ENCODE measurements at regions not wholly inside any gene's neighbourhood (a gene's known extent, or its start where the extent isn't known, plus 50 kb on each side); places are given as distances from the start of the nearest gene placed in this dataset.

DNA sequence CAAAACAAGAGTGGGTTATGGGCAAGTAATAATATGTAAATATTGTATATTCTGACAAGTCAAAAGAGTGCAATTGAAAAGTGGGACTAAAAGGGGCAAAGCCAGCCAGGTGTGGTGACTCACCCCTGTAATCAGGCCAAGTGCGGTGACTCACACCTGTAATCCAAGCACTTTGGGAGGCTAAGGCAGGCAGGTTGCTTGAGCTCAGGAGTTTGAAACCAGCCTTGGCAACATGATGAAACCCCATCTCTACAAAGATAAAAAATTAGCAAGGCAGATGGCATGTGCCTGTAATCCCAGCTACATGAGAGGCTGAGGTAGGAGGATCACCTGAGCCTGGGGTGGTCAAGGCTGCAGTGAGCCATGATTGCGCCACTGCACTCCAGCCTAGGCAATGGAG, 304.0 kb downstream of the HHIPL2 start:
- no peak for DNase-seq (ENCODE audit: low read depth in 1 of 2, low spot score in 1 of 2)

DNA sequence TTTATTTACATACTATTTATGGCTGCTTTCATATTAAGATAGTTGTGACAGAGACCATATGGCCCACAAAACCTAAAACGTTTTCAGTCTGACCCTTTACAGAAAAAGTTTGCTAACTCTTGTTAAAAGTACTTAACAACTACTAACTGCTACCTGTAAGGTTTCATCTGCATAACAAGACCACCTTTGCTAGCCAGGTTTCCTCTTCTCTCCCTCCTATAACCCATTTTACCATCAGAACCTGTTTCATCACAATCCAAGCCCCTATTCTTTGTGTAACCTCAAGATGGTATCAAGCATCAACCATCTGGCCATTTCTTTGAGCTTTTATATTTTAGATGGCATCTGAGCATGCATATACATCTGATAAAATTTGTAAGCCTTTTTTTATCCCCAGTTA, 305.4 kb downstream of the HHIPL2 start:
- DNase-seq (ENCODE audit: low read depth in 1 of 2, low spot score in 1 of 2) = no peak

DNA sequence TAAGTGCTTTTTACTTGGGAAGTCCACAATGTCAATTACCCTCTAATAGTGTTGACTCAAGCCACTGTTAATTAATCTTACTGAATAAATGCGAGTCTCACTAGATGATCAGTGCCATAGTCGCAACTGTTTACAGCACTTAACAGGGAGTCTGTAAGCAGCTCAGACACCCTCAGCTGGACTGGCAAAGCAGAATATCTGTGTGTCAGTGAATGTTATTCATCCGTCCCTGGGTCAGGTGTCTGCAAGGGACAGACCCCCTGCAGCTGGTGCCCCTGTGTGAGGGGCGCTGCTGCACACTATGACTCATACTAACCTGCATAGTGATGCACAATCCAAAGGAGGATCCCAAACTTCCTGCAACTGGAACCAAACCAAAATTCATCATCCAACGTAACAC, 306.5 kb downstream of the HHIPL2 start:
- DNase-seq (ENCODE audit: low read depth in 1 of 2, low spot score in 1 of 2) = no peak

DNA sequence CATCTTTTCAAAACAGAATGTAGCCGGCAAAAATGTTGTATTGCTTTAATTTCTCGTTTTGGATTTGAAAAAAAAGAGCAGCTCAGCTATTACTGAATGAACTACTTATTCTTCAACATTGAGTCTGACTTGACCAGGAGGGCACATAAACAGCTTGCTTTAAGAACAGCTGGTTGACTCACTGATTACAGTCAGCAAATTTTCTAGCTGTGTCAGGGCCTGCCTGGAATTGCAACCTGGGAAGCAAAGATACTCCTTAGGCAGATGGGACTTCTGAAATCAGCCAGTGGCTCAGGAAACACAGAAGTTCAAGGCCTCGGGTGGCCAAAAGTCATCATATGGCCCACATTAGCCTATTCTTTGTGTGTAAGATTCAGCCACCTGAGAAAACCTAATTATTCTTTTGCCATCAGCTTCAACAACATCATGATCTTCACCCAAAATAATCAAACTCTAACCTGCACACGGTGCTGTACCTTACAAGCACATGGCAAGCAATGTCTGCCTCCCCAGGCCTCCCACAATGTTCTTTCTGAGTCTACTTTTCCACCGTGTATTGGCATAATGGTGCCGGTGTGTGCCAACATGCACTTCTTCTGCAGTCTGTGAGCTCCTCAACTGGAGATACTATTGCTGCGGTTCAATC, 307.2 kb downstream of the HHIPL2 start:
- DNase-seq (ENCODE audit: low read depth in 1 of 2, low spot score in 1 of 2) = no peak

DNA sequence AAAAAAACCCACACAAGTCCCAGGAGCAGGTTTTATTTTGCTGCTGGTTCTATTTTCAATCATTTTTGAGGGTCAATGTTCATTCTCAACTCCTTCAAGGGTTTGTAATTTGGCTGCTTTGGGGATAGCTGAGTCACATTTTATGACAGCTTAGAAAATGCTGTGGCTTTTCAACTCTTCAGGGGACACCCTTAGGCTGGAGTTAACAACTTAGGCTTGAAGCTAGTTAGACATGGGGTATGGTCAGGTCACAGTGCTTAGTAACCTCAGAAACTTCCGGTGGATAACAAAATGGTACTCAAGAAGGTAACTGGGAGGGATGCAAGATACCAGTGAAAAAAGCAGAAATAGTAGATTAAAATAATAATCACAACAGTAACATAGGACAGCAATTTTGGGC, 308.8 kb downstream of the HHIPL2 start:
- no peak for DNase-seq (ENCODE audit: low read depth in 1 of 2, low spot score in 1 of 2)

DNA sequence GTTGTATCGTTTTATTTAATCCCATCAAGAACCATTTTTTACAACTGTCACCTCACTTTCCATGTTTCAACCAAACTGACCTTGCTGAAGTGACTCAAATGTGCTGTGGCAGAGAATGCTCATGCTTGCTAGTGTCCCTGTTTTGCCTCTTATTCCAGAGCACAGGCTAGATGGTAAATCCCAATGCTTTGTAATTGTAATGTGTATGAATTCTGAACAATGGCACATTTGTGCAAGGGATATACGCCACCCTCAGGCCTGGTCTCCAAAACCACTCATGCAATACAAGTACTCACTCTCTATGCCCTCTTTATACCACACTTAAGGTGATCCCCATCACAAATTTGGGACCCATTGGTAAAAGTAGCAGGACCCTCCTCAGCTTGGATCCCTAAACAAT, 313.6 kb downstream of the HHIPL2 start:
- no peak for DNase-seq (ENCODE audit: low read depth in 1 of 2, low spot score in 1 of 2)

DNA sequence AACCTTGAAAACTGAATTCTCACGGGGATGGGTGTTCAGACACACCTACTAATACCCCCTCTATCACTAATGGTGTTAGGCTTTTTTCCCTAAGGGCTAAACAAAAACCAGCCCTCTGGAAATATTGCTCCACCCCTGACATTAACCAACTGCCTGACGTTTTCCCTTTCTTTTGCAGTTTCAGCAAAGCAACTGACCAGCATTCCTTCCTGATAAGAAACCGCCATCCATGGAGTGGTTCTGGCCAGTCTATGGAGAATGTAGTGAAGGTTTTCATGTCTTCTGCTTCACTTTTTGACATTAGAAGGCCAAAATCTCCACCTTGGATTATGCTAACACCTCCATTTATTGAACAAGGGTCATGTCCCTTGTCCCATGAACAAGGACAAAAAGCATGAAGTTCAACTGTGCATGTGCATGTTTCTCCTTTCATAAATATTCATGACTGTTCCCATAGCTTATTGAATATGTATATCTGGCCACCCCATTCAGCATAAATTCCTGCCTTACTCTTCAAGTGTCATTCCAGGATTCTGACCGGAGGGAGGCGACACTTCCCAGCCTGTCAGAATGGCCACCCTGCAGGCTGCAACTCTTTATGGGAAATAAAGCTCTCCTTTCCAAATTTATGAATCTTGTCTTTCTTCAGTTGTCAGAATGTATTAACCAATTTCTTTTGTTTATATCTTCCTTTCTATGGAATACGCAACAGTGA, 314.3 kb downstream of the HHIPL2 start:
- DNase-seq (ENCODE audit: low read depth in 1 of 2, low spot score in 1 of 2) = no peak

DNA sequence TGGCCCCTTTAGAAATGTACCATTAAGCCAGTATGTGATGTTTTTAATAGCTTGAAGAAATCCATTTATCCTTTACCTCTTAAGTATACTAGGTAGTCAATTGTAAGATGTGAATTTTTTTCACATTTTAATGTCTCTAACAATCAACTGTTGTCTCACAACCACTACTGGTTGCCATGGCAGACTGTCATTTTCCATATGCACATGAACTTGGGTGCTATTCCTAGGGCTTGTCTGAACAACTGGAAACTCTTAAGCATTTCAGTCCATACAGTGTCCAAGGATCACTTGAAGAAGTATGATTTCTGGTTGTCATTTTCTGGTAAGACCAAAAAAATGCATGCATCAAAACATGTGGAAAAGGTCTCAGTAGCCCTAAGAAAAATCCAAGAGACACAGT, 315.1 kb downstream of the HHIPL2 start:
- DNase-seq (ENCODE audit: low read depth in 1 of 2, low spot score in 1 of 2) = no peak

DNA sequence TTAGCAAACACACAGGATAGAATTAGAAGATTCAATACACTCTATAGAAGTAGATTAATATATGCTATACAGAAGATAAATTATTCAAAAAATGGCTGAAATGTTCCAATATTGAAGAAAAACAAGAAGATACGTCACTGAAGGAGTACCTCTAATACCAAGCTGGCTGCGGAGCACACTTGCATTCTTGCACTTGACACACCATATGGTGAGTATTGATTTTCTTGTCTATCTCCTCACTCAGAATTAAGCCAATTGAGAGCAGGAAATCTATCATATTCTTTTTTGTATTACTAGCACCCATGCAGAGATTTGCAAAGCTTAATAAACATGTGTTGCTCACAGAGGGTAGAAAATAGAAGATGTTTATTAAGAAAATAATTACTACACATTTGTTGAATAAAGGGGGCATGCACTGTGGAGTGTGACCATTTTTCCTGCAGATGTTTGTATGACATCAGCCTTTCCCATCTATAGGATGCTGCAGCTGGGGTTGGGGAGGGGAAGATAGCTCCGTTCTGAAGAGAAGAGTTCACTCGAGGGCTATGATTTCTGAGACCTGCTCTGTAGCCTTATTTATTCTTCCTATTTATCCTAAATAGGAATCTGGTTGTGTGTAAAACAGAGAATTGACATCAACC, 318.1 kb downstream of the HHIPL2 start:
- DNase-seq (ENCODE audit: low read depth in 1 of 2, low spot score in 1 of 2) = no peak

DNA sequence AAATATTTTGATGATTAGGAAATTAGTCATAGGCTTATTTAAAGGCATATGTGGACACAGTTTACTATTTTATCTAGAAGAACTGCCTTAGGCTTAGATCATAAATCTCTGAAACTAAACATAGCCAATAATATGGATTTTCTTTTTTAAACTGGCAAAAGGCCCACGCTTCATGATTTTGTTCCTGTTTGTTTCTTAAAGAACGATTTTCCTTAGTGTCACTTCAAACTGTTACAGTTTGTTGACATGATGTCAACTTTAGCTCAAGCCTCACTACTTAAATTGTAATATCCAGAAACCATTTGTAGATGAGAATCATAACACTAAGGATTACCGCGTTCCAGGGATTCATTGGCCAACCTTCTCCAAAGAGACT, 322.6 kb downstream of the HHIPL2 start:
- DNase-seq (ENCODE audit: low read depth in 1 of 2, low spot score in 1 of 2) = no peak

DNA sequence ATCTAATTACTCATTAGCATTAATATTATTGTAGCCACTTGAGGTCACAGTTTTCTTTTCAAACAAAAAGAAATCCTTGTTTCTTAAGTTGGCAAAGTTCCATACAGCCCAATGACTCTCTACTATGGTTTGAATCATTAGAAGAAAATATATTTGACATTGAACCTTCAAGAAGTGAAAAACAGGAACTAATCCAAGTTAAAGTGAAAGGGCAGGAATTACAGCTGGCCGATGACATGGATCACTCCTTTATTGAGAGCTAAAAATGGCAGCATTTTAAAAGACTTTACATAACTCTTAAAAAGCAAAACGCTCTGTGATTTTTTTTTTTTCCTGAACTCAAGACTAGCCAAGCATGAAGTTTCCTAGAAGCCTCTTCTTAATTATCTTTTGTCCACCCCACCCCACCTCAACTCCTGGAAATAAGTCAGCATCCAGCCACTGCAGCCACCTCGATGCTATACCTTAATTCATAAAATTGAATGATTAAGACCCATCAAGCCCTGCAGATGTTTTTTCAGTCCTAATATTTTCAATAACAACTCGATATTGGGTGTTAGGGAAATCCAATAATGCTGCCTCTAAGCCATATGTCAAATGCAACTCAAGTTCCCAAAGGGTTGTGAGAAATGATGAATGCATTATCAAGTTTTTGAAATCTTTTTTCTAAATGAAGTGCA, 323.1 kb downstream of the HHIPL2 start:
- no peak for DNase-seq (ENCODE audit: low read depth in 1 of 2, low spot score in 1 of 2)

DNA sequence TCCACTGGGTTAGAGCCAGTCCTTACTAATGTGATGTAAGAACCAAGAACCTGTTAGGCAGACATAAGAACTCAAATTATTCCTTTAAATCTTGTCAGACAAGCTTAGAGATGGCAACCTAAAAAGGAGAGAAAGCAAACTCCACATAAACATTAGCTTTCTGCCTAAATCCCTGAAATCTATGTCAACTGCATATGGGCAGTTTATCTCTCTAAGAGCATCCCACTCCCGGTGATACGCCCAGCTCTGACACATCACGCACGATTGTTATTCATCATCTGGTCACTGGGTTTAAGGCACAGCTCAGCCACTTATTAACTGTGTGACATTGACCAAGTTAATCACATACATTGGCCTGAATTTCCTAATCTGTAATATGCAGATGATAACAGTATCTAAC, 323.7 kb downstream of the HHIPL2 start:
- DNase-seq (ENCODE audit: low read depth in 1 of 2, low spot score in 1 of 2) = no peak

DNA sequence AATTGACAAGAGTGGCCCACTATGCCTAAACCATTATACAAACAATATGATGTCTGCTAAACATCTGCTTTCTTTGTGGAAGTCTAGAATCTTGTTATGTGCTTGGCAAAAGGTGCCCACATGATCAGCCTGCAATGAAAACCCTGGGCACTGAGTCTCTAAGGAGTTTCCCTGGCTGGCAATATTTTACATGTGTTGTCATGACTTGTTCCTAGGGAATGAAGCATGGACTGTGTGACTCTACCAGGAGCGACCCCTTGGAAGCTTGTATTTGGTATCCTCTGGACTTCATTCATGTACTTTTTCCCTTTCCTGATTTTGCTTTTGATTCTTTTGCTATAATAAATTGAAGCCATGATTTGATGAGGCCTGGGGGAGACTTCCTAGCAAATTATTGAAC, 324.9 kb downstream of the HHIPL2 start:
- no peak for DNase-seq (ENCODE audit: low read depth in 1 of 2, low spot score in 1 of 2)

DNA sequence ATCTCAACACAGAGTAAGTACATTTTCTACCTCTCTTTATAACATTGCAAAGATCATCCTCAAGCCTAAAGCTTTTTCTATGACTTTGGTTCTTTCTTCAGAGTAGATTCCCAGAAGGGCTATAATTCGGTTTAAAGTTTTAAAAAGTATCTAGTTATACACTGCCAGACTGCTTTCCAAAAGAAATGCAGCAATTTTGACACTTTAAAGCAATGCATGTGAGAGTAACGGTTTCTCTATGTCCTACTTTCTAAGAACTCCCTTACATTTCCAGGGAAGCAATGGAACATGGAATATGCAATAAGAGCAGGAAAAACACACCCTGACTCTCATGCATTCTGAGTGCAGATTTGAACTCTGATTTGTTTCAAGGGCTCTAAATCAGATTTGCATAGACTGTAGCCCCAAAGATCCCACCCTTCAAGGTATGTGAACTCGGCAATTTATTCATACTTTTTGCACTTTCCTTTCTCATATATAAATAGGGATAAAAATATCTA, 331.6 kb downstream of the HHIPL2 start:
- DNase-seq (ENCODE audit: low read depth in 1 of 2, low spot score in 1 of 2) = no peak

DNA sequence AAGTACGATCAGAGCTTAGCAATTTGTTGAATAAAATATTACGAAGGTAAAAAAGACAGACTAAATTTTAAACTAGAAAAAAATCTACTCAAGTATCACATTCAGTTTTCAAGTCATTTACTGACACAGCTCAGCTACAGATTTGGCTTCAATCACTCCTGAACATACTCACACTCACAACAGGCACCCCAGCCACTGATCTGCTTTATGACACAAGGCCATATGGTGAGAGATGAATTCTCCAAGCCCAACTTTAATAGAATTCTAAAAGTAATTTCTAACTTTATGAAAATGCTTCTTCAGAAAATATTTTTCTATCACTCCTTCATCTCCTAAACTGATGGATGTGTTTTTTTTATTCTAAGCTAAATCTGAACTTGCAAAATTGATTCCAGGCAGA, 337.1 kb downstream of the HHIPL2 start:
- DNase-seq (ENCODE audit: low read depth in 1 of 2, low spot score in 1 of 2) = no peak

DNA sequence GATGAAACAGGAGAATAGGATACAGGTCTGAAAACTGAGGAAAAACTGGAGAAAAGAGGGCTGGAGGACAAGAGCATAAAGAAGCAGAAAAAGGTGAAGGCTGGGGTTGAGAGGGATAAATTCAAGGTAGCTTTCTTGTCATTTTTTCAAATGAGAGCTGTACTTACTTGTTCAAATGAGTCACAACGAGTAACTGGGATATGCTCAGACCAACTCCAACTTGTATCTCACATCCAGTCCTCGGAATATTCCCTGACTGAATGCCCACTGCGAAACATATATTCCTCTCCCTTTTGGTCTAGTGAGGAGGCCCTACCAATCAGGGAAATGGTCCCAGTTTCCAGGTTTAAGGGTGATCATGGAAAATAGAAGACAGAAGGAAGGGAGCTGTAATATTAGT, 343.4 kb downstream of the HHIPL2 start:
- DNase-seq (ENCODE audit: low read depth in 1 of 2, low spot score in 1 of 2) = no peak

DNA sequence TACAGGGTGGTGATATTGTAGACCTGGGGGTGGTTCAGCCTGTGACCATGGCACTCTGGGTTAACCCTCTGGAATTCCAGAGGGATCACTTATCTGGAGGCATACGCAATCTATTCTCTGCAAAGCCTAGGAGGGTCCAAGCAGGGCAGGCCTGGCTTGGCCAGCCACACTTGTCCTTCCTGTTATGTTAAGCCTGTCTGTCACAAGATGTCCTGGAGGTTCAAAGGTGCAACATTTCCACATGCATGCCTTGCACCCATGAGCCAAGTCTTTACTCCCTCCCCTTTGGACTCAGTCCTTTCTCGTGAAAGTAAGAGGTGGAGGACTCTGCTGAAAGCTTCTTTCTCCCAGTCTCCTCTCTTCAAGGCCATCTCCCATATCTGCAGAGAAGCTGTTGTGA, 345.1 kb downstream of the HHIPL2 start:
- no peak for DNase-seq (ENCODE audit: low read depth in 1 of 2, low spot score in 1 of 2)

DNA sequence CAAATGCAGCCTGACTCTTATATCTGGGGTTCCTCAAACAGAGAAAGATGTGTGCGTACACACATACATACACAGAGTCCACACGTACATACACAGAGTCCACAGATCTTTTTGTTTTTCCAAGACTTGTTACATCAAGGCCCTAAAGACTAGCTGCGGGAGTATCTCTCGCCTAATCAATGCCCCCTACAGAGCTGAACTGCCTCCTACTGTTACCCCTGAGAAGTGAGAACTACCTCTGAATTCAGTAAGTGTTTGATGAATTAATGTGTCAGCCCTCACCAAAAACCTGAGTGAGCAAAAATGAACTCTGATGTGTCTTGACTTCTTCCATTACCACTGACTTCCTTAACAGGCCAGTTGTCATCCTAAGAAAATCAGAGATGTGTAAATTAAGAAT, 351.2 kb downstream of the HHIPL2 start:
- no peak for DNase-seq (ENCODE audit: low read depth in 1 of 2, low spot score in 1 of 2)

DNA sequence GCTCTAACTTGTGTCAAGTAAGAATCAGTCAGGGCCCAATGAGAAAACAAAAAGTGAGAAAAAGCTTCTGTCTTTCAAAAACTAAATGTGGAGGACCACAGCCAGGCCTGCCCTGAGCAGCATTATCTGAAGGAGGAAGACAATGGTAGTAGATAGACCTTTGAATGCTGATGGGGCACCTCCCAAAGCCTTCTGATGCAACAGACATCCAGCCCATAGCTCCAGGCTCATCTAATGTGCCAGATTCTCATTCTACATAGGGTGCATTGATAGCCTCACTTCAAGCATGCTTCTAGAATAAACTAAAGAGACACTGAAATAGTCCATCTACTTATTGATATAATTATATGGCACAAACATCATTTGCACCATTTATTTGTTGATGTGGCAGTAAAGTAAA, 351.6 kb downstream of the HHIPL2 start:
- DNase-seq (ENCODE audit: low read depth in 1 of 2, low spot score in 1 of 2) = no peak

DNA sequence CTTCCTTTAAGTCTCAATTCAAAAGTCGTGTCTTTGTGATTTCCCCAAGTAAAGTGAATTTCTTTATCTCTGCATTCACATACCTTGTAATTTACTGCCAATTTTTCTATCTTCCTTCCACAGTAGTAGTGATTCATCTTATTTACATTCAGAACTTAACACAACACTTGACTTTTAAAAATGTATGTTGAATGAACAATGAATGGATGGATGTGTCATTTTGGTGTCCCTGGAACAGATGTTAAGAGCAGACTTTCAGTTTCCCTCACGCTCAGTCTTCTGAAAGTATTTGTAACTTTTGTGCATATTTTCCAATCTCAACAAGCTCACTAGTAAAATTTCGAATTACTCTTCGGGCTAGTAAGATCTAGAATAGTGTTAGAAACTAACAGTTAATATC, 352.0 kb downstream of the HHIPL2 start:
- DNase-seq (ENCODE audit: low read depth in 1 of 2, low spot score in 1 of 2) = no peak

DNA sequence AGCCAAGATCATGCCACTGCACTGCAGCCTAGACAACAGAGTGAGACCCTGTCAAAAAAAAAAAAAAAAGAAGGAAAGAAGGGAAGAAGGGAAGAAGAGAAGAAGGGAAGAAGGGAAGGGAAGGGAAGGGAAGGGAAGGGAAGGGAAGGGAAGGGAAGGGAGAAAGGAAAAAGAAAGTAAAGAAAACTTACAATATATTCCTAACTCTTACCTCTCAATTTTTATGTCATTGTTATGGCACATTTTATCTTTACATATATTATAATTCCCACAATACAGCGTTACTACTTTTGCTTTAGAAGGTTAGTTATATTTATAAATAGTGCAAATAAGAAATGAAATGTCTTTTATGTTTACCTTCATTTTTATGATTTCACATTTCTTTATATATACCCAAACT, 358.7 kb downstream of the HHIPL2 start:
- DNase-seq (ENCODE audit: low read depth in 1 of 2, low spot score in 1 of 2) = no peak

Data from stimulated activated CD4-positive, alpha-beta T cell treated with anti-CD3 and anti-CD28 coated beads, Interleukin-15, amount 100 ng/mL, for 1 hour (primary cell).